HCT116 (cell line): ENCODE measurements at regions not wholly inside any gene's neighbourhood (a gene's known extent, or its start where the extent isn't known, plus 50 kb on each side); places are given as distances from the start of the nearest gene placed in this dataset.

Experiments
- ATAC-seq: fragments of 200-7000 bp; cut with Tn5 transposase; 2 replicates; pipeline ENCODE4 v1.9.1; 2020; ENCODE audit warnings: mild to moderate bottlenecking, moderate library complexity
- BruUV-seq: library from RNA; stranded (reverse); fragments of 400-500 nt; replicated peaks from 2 replicates; lab custom pipeline; 2021; lab: Mats Ljungman, UMichigan
- CTCF ChIA-PET: fragments of 300-600 bp; sonication (Branson Sonifier 250); formaldehyde crosslinking; loops from one replicate; lab custom pipeline; 2021; ENCODE audit warnings: antibody characterized with exemption; lab: Charles Lee
- POLR2A ChIA-PET: fragments of 300-600, 350-600 bp; sonication (Branson Sonifier 250); formaldehyde crosslinking; loops from one replicate; lab custom pipeline; 2021; ENCODE audit warnings: antibody characterized with exemption; lab: Charles Lee
- RAD21 ChIA-PET, 2 experiments: fragments of 300-600 bp; sonication (Branson Sonifier 250); formaldehyde crosslinking; loops; one replicate each; lab custom pipeline; 2023; ENCODE audit warnings: low total read pairs in 2 of 2; ENCODE audit not compliant: uncharacterized antibody in 2 of 2, unreplicated experiment in 2 of 2, low non-redundant PET in 1 of 2; lab: Charles Lee
- DNase-seq: peaks from one replicate; pipeline ENCODE4 v3.0.0-alpha.2; 2010; ENCODE audit warnings: low read depth, low spot score
- H2AFZ ChIP-seq: fragments of 200-600 bp; shearing (Covaris generic), sonication (generic); 2 replicates; pipeline ENCODE4 v1.6.1; 2017; ENCODE audit warnings: low read depth, mixed run types, mixed read lengths, antibody characterized with exemption, low read length; ENCODE audit not compliant: poor library complexity, severe bottlenecking
- H3K27ac ChIP-seq: 2 replicates; pipeline ENCODE4 v1.5.1; 2012; ENCODE audit warnings: low read depth, low read length
- H3K27me3 ChIP-seq: fragments of 200-600 bp; sonication (generic); 2 replicates; pipeline ENCODE4 v1.6.1; 2016; ENCODE audit warnings: mixed run types, low read length, mixed read lengths; ENCODE audit not compliant: insufficient read depth
- H3K36me3 ChIP-seq, 2 experiments: fragments of 200-500 bp in 1 of 2; fragments of 200-600 bp in 1 of 2; sonication (Bioruptor generic) in 1 of 2; sonication (generic) in 1 of 2; 2 replicates each; pipeline versions ENCODE4 v1.5.1 to v1.6.1; 2014 to 2016; ENCODE audit warnings: low read length in 2 of 2, inconsistent platforms in 1 of 2, mixed read lengths in 1 of 2, mixed run types in 1 of 2; ENCODE audit not compliant: insufficient read depth in 2 of 2, control insufficient read depth in 1 of 2
- H3K4me1 ChIP-seq, 2 experiments: fragments of 200-600 bp in 1 of 2; sonication (generic) in 1 of 2; 2 replicates each; pipeline versions ENCODE4 v1.5.1 to v1.6.1; 2012 to 2017; ENCODE audit warnings: low read length in 2 of 2, inconsistent platforms in 1 of 2, mild to moderate bottlenecking in 1 of 2, mixed read lengths in 1 of 2, mixed run types in 1 of 2, moderate library complexity in 1 of 2; ENCODE audit not compliant: insufficient read depth in 2 of 2, control insufficient read depth in 1 of 2
- H3K4me2 ChIP-seq: fragments of 200-600 bp; sonication (generic); 2 replicates; pipeline ENCODE4 v1.6.1; 2017; ENCODE audit warnings: mixed run types, low read length, mixed read lengths
- H3K4me3 ChIP-seq, 2 experiments: fragments of 200-600 bp in 1 of 2; sonication (generic) in 1 of 2; replicated peaks in 1 of 2; 2 replicates each; pipeline ENCODE4 v1.5.1; 2011 to 2016; ENCODE audit warnings: low read length in 2 of 2, control low read depth in 1 of 2, low read depth in 1 of 2, mild to moderate bottlenecking in 1 of 2, mixed read lengths in 1 of 2, mixed run types in 1 of 2
- H3K79me2 ChIP-seq: fragments of 200-600 bp; sonication (generic); 2 replicates; pipeline ENCODE4 v1.6.1; 2017; ENCODE audit warnings: mild to moderate bottlenecking, mixed run types, low read length, moderate library complexity, mixed read lengths; ENCODE audit not compliant: insufficient read depth
- H3K9ac ChIP-seq: fragments of 200-600 bp; sonication (generic); 2 replicates; pipeline ENCODE4 v1.6.1; 2016; ENCODE audit warnings: low read length, mixed read lengths
- H3K9me2 ChIP-seq: fragments of 200-600 bp; sonication (generic), shearing (Covaris generic); 2 replicates; pipeline ENCODE4 v1.6.1; 2017; ENCODE audit warnings: mixed run types, mild to moderate bottlenecking, moderate library complexity; ENCODE audit not compliant: insufficient read depth
- H3K9me3 ChIP-seq, 2 experiments: fragments of 200-500 bp in 1 of 2; fragments of 200-600 bp in 1 of 2; sonication (Bioruptor generic) in 1 of 2; sonication (generic) in 1 of 2; 2 replicates each; pipeline ENCODE4 v1.6.1; 2014 to 2017; ENCODE audit warnings: low read length in 2 of 2, mixed read lengths in 2 of 2, inconsistent platforms in 1 of 2, low read depth in 1 of 2, mild to moderate bottlenecking in 1 of 2, mixed run types in 1 of 2, moderate library complexity in 1 of 2; ENCODE audit not compliant: control insufficient read depth in 1 of 2, insufficient read depth in 1 of 2
- H4K20me1 ChIP-seq: fragments of 200-600 bp; sonication (generic), shearing (Covaris generic); 2 replicates; pipeline ENCODE4 v1.6.1; 2017; ENCODE audit warnings: mixed run types, mild to moderate bottlenecking, moderate library complexity; ENCODE audit not compliant: insufficient read depth
- CBX3 ChIP-seq: IDR thresholded peaks from 2 replicates; pipeline ENCODE4 v1.6.1; 2012; ENCODE audit warnings: low read depth
- EGR1 ChIP-seq: IDR thresholded peaks from 2 replicates; pipeline ENCODE4 v1.6.1; 2012; ENCODE audit warnings: low read depth
- EZH2 ChIP-seq: fragments of 200-600 bp; sonication (generic); IDR thresholded peaks from 2 replicates; pipeline ENCODE4 v1.6.1; 2017; ENCODE audit warnings: antibody characterized with exemption, mixed run types
- EZH2phosphoT487 ChIP-seq: fragments of 200-600 bp; IDR thresholded peaks from 2 replicates; pipeline ENCODE4 v1.6.1; 2018; ENCODE audit warnings: antibody characterized with exemption, borderline replicate concordance
- MAX ChIP-seq: IDR thresholded peaks from 2 replicates; pipeline ENCODE4 v1.6.1; 2012
- POLR2A ChIP-seq: IDR thresholded peaks from 2 replicates; pipeline ENCODE4 v1.7.0; 2011; ENCODE audit warnings: borderline replicate concordance; ENCODE audit not compliant: insufficient read depth, insufficient read length; ENCODE audit errors: extremely low read depth
- POLR2AphosphoS5 ChIP-seq: IDR thresholded peaks from 2 replicates; pipeline ENCODE4 v1.6.1; 2011; ENCODE audit warnings: mild to moderate bottlenecking, low read depth, low read length, moderate library complexity
- ZBTB33 ChIP-seq: IDR thresholded peaks from 2 replicates; pipeline ENCODE4 v1.6.1; 2011; ENCODE audit warnings: mild to moderate bottlenecking, low read length, moderate library complexity; ENCODE audit not compliant: insufficient replicate concordance; ENCODE audit errors: extremely low read depth
- ZNF274 ChIP-seq: fragments of 200-500 bp; sonication (Bioruptor generic); IDR thresholded peaks from 2 replicates; pipeline ENCODE4 v1.6.1; 2014; ENCODE audit warnings: mild to moderate bottlenecking, low read depth, low read length, inconsistent platforms
- intact Hi-C: fragments of 100-400 bp; cut with micrococcal nuclease; formaldehyde crosslinking; loops from 2 replicates; pipeline ENCODE4 v1.10.0; 2022

- ChIA-PET POLR2A (no interaction called here), RAD21 (no interaction called here), CTCF (no interaction called here)
- no peaks in the 10 kb centered on the region for H3K27me3 ChIP-seq
- no peaks in the 10 kb centered on the region for H3K9me2 ChIP-seq
- H4K20me1 ChIP-seq: no peaks in the 10 kb centered on the region
- no peak overlapping the region for H3K4me3 ChIP-seq
- no peak overlapping the region for H2AFZ ChIP-seq
- no TSS peak for BruUV-seq
- no peak overlapping the region for H3K27ac ChIP-seq
- DNase-seq (no peak), ATAC-seq (no peak)
- intact Hi-C loops: no loop called here
- no peaks in the 10 kb centered on the region for H3K79me2 ChIP-seq
- H3K9me3 ChIP-seq: no peaks in the 10 kb centered on the region
- no peak overlapping the region for H3K9ac ChIP-seq
- no peaks in the 10 kb centered on the region for H3K36me3 ChIP-seq
- TF ChIP-seq EZH2phosphoT487 (no peak), EZH2 (no peak), POLR2A (no peak)
- H3K4me2 ChIP-seq: no peak overlapping the region
- H3K4me1 ChIP-seq: no peaks in the 10 kb centered on the region
These were observed 202.0 kb upstream of the GRID2 start for GRCh38 chr4:92101737-92102172.

- BruUV-seq: no TSS peak
- ChIA-PET POLR2A (no interaction called here), RAD21 (no interaction called here), CTCF (no interaction called here)
- H4K20me1 ChIP-seq: no peaks in the 10 kb centered on the region
- H3K9me3 ChIP-seq: no peaks in the 10 kb centered on the region
- H3K9me2 ChIP-seq: no peaks in the 10 kb centered on the region
- no peak for TF ChIP-seq POLR2AphosphoS5
- no peak overlapping the region for H3K9ac ChIP-seq
- no peak overlapping the region for H3K27ac ChIP-seq
- DNase-seq (no peak), ATAC-seq (no peak)
- intact Hi-C loops: no loop called here
- no peaks in the 10 kb centered on the region for H3K4me1 ChIP-seq
- H3K36me3 ChIP-seq: no peaks in the 10 kb centered on the region
- H3K27me3 ChIP-seq: no peaks in the 10 kb centered on the region
- no peak overlapping the region for H2AFZ ChIP-seq
- no peak overlapping the region for H3K4me2 ChIP-seq
- H3K79me2 ChIP-seq: no peaks in the 10 kb centered on the region
- H3K4me3 ChIP-seq: no peak overlapping the region
These were observed 199.3 kb upstream of the GRID2 start for GRCh38 chr4:92104506-92104905.

- H3K36me3 ChIP-seq: no peaks in the 10 kb centered on the region
- ATAC-seq (no peak), DNase-seq (no peak)
- CTCF ChIA-PET: no interaction called here
- no peak for TF ChIP-seq EGR1
- TF ChIP-seq ZBTB33: no peak
- no peak for TF ChIP-seq ZNF274
- no peak for TF ChIP-seq CBX3
- TF ChIP-seq MAX: no peak
- intact Hi-C loops: no loop called here
- no TSS peak for BruUV-seq
- H3K4me2 ChIP-seq: no peak overlapping the region
- H3K27ac ChIP-seq: no peak overlapping the region
- RAD21 ChIA-PET: no interaction called here
- no peak overlapping the region for H3K9ac ChIP-seq
- no peak overlapping the region for H2AFZ ChIP-seq
- H4K20me1 ChIP-seq: no peaks in the 10 kb centered on the region
- POLR2A ChIA-PET: no interaction called here
- no peaks in the 10 kb centered on the region for H3K9me2 ChIP-seq
- H3K79me2 ChIP-seq: no peaks in the 10 kb centered on the region
- H3K4me3 ChIP-seq: no peak overlapping the region
- no peaks in the 10 kb centered on the region for H3K9me3 ChIP-seq
- no peaks in the 10 kb centered on the region for H3K4me1 ChIP-seq
- no peaks in the 10 kb centered on the region for H3K27me3 ChIP-seq
These were observed 196.9 kb upstream of the GRID2 start for GRCh38 chr4:92106816-92107215.
